Neural progenitor cell (in vitro differentiated cells): ENCODE measurements at regions not wholly inside any gene's neighbourhood (a gene's known extent, or its start where the extent isn't known, plus 50 kb on each side); places are given as distances from the start of the nearest gene placed in this dataset.

Experiments
- CTCF ChIP-seq: fragments of 200-600 bp; sonication (generic); IDR thresholded peaks from 2 replicates; pipeline ENCODE4 v1.5.1; 2017; ENCODE audit warnings: antibody characterized with exemption, mild to moderate bottlenecking
- EZH2 ChIP-seq: fragments of 200-600 bp; sonication (generic); IDR thresholded peaks from 2 replicates; pipeline ENCODE4 v1.6.1; 2017; ENCODE audit warnings: antibody characterized with exemption, mild to moderate bottlenecking, moderate library complexity
- EZH2phosphoT487 ChIP-seq: fragments of 200-600 bp; sonication (generic); IDR thresholded peaks from 2 replicates; pipeline ENCODE4 v1.6.1; 2017; ENCODE audit warnings: antibody characterized with exemption

- TF ChIP-seq CTCF (no peak), EZH2phosphoT487 (no peak), EZH2 (no peak)
Measured at GRCh38 chr18:23331091-23331920, 121.8 kb upstream of the RIOK3 start.
